ENCODE measurements at regions not wholly inside any gene's neighbourhood (a gene's known extent, or its start where the extent isn't known, plus 50 kb on each side); places are given as distances from the start of the nearest gene placed in this dataset.

DNA sequence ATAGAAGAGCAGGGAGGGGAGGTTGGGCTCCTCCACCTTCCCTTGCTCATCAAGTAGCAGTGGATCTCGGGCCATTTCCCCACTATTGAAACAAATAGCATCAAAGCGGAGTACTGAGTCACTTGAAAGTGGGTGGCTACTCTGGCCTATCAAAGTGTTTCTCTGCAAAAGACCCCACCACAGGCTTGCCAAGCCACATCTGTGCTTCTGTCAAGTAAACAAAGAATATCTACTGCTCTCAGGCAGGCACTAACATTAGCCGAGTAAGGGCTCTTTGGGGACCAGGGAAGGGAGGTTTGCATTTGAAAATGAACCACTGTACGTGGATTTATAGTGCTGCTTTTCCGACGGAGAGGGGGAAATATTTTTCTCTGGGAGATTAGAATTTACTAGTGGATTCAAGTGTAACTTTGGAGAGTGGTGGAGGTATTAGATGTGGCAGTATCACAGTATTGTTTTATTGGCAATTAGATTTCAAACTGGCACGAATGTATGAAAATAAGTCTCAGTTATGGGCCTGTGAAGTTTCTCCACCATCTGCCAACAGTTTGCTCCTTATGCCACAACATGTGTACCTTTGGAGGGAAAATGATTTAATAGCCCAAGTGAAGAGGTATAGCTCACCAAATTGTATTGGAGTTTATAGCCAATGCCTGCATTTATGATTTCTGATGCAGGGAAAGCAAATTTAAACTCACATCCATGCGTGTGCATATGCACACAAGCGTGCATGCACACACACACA lies 97.5 kb downstream of the RPS24 start:
- TF ChIP-seq ATF3 (IDR thresholded peaks at IDR 0.05) (no peak), EGR1 (IDR thresholded peaks at IDR 0.05; ENCODE audit: low read depth) (no peak), YY1 (IDR thresholded peaks at IDR 0.05; ENCODE audit: extremely low read depth, insufficient replicate concordance, low read depth, low read length) (no peak), SP1 (IDR thresholded peaks at IDR 0.05; ENCODE audit: low read depth) (no peak), POLR2AphosphoS5 (IDR thresholded peaks at IDR 0.05; ENCODE audit: low read depth, low read length) (no peak), EZH2phosphoT487 (IDR thresholded peaks at IDR 0.05; ENCODE audit: borderline replicate concordance) (no peak), CEBPB (IDR thresholded peaks at IDR 0.05; ENCODE audit: low read depth) (no peak)
- TF ChIP-seq, protein P1, sequence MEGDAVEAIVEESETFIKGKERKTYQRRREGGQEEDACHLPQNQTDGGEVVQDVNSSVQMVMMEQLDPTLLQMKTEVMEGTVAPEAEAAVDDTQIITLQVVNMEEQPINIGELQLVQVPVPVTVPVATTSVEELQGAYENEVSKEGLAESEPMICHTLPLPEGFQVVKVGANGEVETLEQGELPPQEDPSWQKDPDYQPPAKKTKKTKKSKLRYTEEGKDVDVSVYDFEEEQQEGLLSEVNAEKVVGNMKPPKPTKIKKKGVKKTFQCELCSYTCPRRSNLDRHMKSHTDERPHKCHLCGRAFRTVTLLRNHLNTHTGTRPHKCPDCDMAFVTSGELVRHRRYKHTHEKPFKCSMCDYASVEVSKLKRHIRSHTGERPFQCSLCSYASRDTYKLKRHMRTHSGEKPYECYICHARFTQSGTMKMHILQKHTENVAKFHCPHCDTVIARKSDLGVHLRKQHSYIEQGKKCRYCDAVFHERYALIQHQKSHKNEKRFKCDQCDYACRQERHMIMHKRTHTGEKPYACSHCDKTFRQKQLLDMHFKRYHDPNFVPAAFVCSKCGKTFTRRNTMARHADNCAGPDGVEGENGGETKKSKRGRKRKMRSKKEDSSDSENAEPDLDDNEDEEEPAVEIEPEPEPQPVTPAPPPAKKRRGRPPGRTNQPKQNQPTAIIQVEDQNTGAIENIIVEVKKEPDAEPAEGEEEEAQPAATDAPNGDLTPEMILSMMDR (IDR thresholded peaks at IDR 0.05 in 2 of 3, conservative IDR thresholded peaks at IDR 0.05 in 1 of 3; ENCODE audit: borderline replicate concordance in 1 of 3, insufficient read depth in 1 of 3, low read depth in 2 of 3, low read length in 2 of 3): no peak

Data from HCT116 (cell line).